Urinary bladder (tissue), 3 donors: ENCODE measurements at regions not wholly inside any gene's neighbourhood (a gene's known extent, or its start where the extent isn't known, plus 50 kb on each side); places are given as distances from the start of the nearest gene placed in this dataset.

Experiments
- DNase-seq: peaks from one replicate; pipeline ENCODE4 v3.0.0-alpha.2; 2015; ENCODE audit errors: extremely low spot score
- H3K27ac ChIP-seq: one replicate; pipeline ENCODE4 v1.5.1; 2013; ENCODE audit warnings: low read depth, mild to moderate bottlenecking, moderate library complexity
- H3K36me3 ChIP-seq: one replicate; pipeline ENCODE4 v1.6.1; 2013; ENCODE audit warnings: mild to moderate bottlenecking, moderate library complexity; ENCODE audit not compliant: insufficient read depth
- H3K4me1 ChIP-seq: one replicate; pipeline ENCODE4 v1.6.1; 2013; ENCODE audit warnings: mild to moderate bottlenecking, moderate library complexity; ENCODE audit not compliant: insufficient read depth
- H3K4me3 ChIP-seq: one replicate; pipeline ENCODE4 v1.5.1; 2013; ENCODE audit warnings: low read depth, low read length
- WGBS: extraction: QIAGEN DNeasy Blood & Tissue Kit; methylation state at CpG from one replicate; pipeline ENCODE4 v1.1.7; 2013; 5-methylcytosine and 5-hydroxymethylcytosine counted together
- donor health status: healthy with polysubstance abuse.
- donor health status: healthy.

DNA sequence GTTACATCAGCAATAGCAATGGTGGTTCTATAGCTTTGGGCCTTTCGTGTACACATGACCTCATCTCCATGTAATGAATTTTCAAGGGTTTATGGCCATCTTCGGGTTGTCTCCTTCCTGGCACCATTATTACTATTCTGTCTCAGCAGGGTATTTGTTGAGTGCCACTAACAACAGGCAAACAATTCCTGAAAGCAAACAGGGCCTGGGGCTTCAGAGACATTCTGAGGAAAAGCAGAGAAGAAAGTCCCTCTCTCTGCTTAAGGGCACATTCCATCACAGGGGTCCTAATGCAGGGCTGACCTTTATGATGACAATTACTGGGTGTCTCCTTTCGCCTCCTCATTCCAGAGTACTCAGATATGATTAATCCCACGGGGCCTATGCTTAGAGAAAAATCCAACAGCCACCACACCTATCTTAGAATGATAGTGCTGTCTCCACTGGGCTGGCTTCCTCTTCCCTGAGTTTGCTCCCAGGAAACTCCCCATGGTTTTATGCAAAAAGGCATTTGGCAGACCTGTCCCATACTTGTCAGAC, 540.2 kb upstream of the ZNF462 start:
- WGBS = 64% methylated on average over 4 of the region's 4 CpGs
- no peaks in the 10 kb centered on the region for H3K4me1 ChIP-seq
- no peak for DNase-seq
- no peak overlapping the region for H3K27ac ChIP-seq
- H3K36me3 ChIP-seq = no peaks in the 10 kb centered on the region
- no peak overlapping the region for H3K4me3 ChIP-seq

DNA sequence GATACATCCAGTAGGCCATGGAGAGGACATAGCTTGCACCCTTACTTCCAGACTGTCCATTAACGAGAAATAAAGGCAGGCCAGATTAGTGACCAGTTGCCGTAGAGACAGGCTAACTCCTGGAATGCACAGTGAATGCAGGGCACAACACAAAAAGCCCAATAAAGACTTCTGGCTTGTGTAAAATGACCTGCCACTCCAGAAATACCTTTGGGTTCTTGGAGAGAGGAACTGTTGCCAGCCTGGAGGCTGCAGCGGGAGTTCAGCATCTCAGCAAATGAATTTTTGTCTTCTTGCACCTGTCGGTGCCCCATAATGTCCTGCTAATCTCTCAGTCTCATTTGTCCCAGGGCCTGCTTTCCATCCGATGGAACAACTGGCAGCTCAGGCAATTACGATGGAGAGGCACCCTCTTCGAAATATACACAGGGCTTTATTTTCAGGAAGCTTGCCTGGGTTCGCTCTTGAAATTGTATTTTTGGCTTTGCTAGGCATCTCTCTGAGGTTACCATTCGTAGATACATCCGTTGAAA, 538.8 kb upstream of the ZNF462 start:
- Histone ChIP-seq H3K27ac (no peak overlapping the region), H3K4me3 (no peak overlapping the region), H3K4me1 (no peaks in the 10 kb centered on the region), H3K36me3 (no peaks in the 10 kb centered on the region)
- 82% methylated on average over 10 of the region's 10 CpGs for whole genome bisulfite sequencing
- DNase-seq = no peak

DNA sequence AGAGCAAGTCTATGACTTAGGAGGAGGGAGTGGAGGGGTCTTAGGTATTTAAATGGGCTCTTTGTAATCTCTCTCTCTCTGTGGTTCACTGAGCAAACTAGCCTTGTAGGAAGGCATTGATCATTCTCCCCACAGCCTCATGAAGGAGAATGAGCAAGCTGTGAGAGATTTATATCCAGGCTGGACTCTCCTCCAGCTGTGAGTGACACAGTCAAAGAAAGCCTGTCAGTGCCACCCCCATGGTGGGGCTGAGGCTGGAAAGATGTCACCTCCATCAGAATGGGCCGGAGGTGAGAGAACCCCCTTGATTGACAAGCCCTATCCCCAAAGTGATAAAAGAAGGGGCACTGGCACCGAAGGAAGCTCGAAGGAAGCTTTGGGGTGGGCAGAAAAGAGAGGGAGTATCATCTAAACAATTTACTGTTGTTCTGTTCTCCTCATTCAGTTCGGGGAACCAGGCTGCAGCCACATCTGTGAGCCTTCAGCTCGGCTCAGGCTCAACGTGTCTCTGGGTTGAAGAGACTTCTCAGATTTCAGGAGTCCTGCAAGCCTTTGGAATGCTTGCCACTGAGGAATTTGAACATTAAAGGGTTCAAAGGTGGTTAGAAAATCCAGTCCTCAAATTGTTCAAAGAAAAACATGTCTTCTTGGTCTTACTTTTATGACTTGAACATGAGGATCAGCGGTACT, 538.2 kb upstream of the ZNF462 start:
- 41% methylated on average over 7 of the region's 7 CpGs for WGBS
- Histone ChIP-seq H3K27ac (no peak overlapping the region), H3K4me1 (no peaks in the 10 kb centered on the region), H3K4me3 (no peak overlapping the region), H3K36me3 (no peaks in the 10 kb centered on the region)
- DNase-seq = no peak

DNA sequence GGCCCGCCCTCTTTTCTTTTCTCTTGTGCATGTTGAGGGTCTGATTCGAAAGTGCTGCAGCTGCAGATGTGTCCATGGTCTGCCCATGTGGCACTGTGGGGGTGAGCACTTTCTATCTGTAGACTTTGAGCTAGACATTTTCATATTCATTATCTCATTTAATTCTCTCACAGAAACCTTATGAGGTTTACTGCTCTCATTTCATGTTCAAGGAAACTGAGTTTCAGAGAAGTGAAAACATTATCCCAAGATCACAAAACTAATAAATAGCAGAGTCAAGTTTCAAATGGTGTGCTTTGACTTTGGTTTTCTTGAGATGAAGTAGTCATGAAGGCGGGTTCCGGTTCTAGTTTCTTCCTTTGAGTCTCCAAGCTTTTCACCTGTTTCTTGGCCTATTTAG, 536.5 kb upstream of the ZNF462 start:
- no peak overlapping the region for H3K4me3 ChIP-seq

DNA sequence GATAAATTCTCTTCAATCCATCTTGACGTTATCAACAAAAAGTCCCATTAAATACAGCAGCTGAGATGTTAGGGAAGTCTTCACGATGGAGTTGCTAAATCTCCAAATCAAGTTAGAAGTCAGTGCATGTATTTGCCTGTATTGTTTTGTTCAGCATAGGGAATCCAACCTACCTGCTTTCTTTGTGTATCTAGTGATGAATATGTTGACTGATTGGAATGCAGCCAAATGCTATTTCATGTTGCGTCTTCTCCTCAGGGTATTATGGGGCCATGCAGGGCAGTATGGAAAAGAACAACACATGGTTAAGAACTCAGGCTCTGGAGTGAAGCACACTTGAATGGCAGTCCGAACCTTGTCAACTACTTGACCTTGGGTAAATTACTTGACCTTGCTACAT, 529.5 kb upstream of the ZNF462 start:
- no peaks in the 10 kb centered on the region for H3K4me1 ChIP-seq
- WGBS = 72% methylated on average over 4 of the region's 4 CpGs
- DNase-seq = peak; percentile 75
- H3K4me3 ChIP-seq = no peak overlapping the region
- H3K27ac ChIP-seq = no peak overlapping the region
- H3K36me3 ChIP-seq = no peaks in the 10 kb centered on the region

More for the DNA sequence above, 536.5 kb upstream of the ZNF462 start:
- no peak overlapping the region for H3K27ac ChIP-seq
- H3K36me3 ChIP-seq = no peaks in the 10 kb centered on the region
- DNase-seq = no peak
- no peaks in the 10 kb centered on the region for H3K4me1 ChIP-seq
- WGBS = 93% methylated on average over 4 of the region's 4 CpGs

DNA sequence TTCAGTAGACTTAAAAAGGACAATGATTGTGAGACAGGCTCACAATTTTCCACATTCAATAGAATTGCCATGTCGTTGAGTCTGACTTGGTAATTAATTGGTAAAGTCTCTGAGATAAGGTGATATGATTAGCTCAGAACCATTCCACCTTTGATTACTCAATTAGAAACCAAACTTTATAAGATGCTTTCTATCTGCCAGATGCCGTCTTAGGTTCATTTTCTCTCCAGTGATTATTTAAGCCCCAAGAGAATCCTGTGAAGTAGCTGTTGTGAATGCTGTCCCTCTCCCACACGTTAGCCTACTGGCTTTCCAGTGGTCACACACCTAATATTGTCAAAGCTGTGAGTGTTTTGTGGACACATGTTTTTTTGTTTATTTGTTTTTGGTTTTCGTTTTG, 528.9 kb upstream of the ZNF462 start:
- WGBS = 64% methylated on average over 4 of the region's 4 CpGs
- no peak overlapping the region for H3K27ac ChIP-seq
- no peak for DNase-seq
- H3K4me1 ChIP-seq = no peaks in the 10 kb centered on the region
- H3K36me3 ChIP-seq = no peaks in the 10 kb centered on the region
- H3K4me3 ChIP-seq = no peak overlapping the region

DNA sequence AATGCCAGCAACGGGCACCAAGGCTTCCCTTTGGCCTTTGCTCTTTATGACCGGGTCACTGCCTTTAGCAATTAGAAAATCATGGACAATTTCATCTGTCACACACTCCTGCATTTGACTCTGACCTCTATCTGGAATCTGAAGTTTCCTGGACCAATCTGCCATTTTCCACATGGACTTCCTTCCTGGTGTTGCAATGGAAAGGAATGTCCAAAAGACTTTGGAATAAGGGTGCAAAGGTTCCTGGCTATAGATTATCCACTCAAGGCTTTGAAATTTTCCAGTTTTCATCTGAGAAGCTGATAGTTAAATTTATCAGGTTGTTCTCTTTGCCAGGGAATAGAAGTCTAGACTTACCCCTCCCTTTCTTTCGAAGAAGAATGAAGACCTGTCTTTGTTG, 523.1 kb upstream of the ZNF462 start:
- WGBS = 47% methylated on average over 3 of the region's 3 CpGs
- DNase-seq = no peak
- Histone ChIP-seq H3K4me1 (no peaks in the 10 kb centered on the region), H3K4me3 (no peak overlapping the region), H3K36me3 (peaks cover 2% of the 10 kb centered on the region), H3K27ac (no peak overlapping the region)

DNA sequence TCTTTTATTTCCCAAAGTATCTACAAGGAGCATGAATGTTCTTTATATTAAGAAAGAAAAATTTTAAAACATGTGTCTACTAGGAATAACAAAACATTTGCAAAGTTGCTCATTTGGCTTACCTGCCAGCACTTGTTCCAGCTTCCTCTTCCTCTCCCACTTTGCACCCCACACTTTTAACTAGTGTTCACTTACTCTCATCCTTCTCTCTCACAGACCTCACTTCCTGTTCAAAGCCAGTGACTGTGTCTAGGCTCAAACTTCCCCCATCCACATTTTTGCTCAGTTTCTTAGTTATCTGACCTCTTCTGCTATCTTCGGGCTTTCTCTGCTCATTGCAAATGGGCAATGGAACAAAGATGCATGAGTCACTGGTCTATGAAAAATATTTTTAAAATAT, 512.2 kb upstream of the ZNF462 start:
- no peak overlapping the region for H3K4me3 ChIP-seq
- H3K36me3 ChIP-seq = no peaks in the 10 kb centered on the region
- H3K4me1 ChIP-seq = no peaks in the 10 kb centered on the region
- 57% methylated on average over 1 of the region's 1 CpG for WGBS
- H3K27ac ChIP-seq = no peak overlapping the region
- no peak for DNase-seq

DNA sequence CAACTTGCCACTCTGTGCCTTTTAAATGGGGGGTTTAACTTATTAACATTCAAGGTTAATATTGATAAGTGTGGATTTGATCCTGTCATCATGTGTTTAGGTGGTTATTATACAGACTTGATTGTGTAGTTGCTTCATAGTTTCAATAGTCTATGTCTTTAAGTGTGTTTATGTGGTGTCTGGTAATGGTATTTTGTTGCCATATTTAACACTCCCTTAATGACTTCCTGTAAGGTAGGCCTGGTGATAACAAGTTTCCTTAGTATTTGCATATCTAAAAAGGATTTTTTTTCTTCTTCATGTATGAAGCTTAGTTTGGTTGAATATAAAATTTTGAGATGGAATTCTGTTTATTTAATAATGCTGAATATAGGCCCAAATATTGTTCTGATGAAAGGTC, 506.0 kb upstream of the ZNF462 start:
- H3K4me1 ChIP-seq = no peaks in the 10 kb centered on the region
- no peak overlapping the region for H3K27ac ChIP-seq
- no peak overlapping the region for H3K4me3 ChIP-seq
- no peaks in the 10 kb centered on the region for H3K36me3 ChIP-seq
- DNase-seq = no peak

DNA sequence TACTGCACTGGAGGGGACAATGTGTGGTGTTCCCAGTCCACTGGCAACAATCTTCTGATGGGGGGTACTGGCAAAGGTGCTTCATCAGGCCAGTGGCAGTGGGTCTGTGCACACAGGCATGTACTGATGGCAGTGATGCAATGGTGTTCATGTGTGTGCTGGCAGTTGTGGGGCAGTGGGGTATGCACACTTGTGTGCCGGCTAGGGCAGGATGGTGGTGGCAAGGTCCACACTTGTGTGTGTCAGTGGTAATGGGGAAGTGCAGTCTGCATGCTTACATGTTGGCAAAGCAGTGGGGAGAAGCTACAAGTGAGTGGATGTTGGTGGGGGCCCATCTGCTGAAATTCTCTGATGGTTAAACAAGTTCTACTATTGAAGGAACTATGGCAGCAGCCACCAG, 504.6 kb upstream of the ZNF462 start:
- 91% methylated on average over 1 of the region's 1 CpG for WGBS
- no peak overlapping the region for H3K4me3 ChIP-seq
- no peak for DNase-seq
- no peaks in the 10 kb centered on the region for H3K4me1 ChIP-seq
- no peak overlapping the region for H3K27ac ChIP-seq
- H3K36me3 ChIP-seq = no peaks in the 10 kb centered on the region

DNA sequence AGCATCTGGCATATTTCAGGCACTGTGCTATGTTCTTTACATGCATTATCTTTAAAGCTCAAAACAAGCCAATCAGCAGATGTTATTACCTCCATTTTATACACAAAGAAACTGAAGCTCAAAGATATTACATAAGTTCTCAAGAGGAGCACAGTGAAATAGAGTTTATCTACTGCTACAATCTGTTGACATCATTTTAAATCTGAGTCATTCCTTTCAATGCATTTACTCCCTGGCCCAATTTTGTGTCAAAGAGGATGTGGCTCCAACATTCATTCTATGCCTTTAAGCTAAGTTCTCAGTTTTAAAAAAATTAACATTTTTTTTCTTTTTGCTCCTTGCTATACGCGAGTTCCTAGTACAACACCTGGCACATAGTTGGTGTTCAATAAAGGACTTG, 486.3 kb upstream of the ZNF462 start:
- 91% methylated on average over 2 of the region's 2 CpGs for WGBS
- Histone ChIP-seq H3K4me3 (no peak overlapping the region), H3K27ac (no peak overlapping the region), H3K4me1 (no peaks in the 10 kb centered on the region), H3K36me3 (no peaks in the 10 kb centered on the region)
- DNase-seq = no peak

DNA sequence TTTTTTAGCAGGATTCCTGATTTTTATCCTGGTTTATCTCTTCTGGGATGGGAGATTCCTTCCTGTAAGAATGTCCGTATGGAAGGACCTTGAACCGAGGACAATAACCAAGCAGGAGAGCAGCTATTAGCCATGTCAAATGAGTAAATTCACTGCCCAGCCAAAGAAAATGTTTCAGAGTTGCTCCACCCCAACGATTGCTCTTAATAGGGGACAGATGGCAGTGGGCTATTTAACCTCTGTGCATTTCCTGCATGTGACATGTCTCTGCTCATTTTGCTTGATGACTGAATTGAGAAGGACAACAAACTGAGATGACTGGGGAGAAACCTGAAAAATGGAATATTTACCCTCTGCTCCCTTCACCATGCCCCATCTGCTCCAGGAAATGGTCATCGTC, 479.9 kb upstream of the ZNF462 start:
- Histone ChIP-seq H3K4me1 (no peaks in the 10 kb centered on the region), H3K27ac (no peak overlapping the region), H3K36me3 (no peaks in the 10 kb centered on the region), H3K4me3 (no peak overlapping the region)
- WGBS = 67% methylated on average over 4 of the region's 4 CpGs
- DNase-seq = no peak

DNA sequence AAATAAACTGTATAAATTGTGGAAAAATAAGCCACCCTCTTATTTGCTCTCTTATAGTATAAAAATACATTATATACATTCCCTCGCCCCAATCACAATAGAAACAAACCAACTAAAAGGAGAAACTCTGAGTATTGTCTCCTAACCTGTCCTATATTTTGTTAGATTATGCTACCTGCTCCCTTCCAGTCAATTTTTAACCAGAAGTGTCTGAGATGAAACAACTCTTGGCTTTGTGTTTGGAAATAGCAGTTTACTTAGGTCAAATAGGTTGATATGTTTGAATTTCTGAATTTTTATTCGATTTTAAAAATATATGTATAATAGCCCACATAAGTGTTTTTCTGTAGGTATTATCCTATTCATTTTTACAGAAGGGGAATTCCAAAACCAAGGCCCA, 475.0 kb upstream of the ZNF462 start:
- no peak overlapping the region for H3K27ac ChIP-seq
- H3K4me3 ChIP-seq = no peak overlapping the region
- 94% methylated on average over 2 of the region's 2 CpGs for WGBS

DNA sequence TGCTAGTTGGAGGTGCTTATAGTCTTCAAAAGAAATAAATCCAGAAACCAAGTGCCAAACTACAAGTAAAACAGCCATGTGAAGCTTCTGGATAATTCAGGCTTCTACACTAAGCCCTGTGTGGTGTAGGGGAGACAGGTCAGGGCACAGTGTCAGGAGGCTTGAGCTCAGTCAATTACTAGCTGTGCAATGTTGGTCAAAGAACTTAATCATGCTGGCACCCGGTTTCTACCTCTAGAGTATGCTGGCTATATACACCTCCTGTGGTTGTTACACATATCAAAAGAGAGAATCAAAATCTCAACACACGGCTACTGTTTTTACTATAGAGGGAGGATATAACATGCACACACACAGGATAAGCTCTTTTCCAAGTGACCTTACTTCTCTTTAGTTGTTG, 469.7 kb upstream of the ZNF462 start:
- Histone ChIP-seq H3K4me1 (no peaks in the 10 kb centered on the region), H3K4me3 (no peak overlapping the region), H3K36me3 (no peaks in the 10 kb centered on the region), H3K27ac (no peak overlapping the region)
- 74% methylated on average over 2 of the region's 2 CpGs for WGBS
- no peak for DNase-seq

More for the DNA sequence above, 475.0 kb upstream of the ZNF462 start:
- Histone ChIP-seq H3K4me1 (no peaks in the 10 kb centered on the region), H3K36me3 (no peaks in the 10 kb centered on the region)
- DNase-seq = no peak
